ENCODE measurements at regions not wholly inside any gene's neighbourhood (a gene's known extent, or its start where the extent isn't known, plus 50 kb on each side); places are given as distances from the start of the nearest gene placed in this dataset.

DNA sequence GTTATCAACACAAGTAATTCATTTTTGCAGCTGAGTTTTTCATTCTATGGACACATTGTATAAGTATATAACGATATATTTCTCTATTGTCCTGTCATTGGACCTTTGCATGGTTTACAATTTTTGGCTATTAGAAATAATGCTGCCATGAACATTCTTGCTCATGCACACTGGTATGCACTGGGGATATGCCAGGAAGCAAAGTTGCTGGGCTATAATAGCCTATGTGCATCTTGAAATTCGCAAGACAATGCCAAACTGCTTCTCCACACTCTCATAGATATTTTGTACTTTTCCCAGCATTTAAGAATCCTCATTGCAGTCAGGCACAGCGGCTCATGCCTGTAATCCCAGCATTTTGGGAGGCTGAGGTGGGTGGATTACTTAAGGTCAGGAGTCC lies 852.6 kb upstream of the ID2 start:
- intact Hi-C loops (cut with micrococcal nuclease) = loop anchor here (5.0 kb wide), 1 partner anchor 103 kb away; no protein-coding TSS in a partner anchor
- H3K36me3 Mint-ChIP-seq (ENCODE audit: low read depth) = no peaks in the 10 kb centered on the region
- ChIA-PET POLR2A (no interaction called here), CTCF (no interaction called here)
- H3K27ac Mint-ChIP-seq = no peak overlapping the region
- TF ChIP-seq, protein P1, sequence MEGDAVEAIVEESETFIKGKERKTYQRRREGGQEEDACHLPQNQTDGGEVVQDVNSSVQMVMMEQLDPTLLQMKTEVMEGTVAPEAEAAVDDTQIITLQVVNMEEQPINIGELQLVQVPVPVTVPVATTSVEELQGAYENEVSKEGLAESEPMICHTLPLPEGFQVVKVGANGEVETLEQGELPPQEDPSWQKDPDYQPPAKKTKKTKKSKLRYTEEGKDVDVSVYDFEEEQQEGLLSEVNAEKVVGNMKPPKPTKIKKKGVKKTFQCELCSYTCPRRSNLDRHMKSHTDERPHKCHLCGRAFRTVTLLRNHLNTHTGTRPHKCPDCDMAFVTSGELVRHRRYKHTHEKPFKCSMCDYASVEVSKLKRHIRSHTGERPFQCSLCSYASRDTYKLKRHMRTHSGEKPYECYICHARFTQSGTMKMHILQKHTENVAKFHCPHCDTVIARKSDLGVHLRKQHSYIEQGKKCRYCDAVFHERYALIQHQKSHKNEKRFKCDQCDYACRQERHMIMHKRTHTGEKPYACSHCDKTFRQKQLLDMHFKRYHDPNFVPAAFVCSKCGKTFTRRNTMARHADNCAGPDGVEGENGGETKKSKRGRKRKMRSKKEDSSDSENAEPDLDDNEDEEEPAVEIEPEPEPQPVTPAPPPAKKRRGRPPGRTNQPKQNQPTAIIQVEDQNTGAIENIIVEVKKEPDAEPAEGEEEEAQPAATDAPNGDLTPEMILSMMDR (IDR thresholded peaks at IDR 0.05) = no peak
- H3K9me3 Mint-ChIP-seq = no peaks in the 10 kb centered on the region
- no peak for ATAC-seq
- peaks cover 24% of the 10 kb centered on the region for H3K4me1 Mint-ChIP-seq (ENCODE audit: low read depth)
- no peak for DNase-seq
- H3K27me3 Mint-ChIP-seq = peaks cover 1% of the 10 kb centered on the region
- H3K4me3 Mint-ChIP-seq = no peak overlapping the region

DNA sequence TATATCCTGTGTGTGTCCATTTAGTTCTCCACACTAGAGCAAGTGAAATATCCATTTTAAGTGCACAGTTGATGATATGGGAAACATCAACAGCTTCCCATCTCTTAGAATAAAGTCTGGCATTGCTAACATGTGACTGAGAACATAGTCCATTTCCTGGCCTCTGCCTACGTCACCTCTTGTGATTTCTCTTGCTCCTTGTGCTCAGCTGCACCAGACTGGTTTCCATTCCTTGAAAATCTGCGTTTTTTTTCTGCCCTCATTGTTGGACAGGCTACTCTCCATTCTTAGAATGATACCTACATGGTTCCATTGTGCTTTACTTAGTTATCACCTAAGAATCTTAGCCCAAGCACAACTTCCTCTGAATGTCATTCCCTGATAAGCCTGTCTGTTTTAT lies 851.2 kb upstream of the ID2 start:
- Mint-ChIP-seq H3K4me3 (no peak overlapping the region), H3K36me3 (ENCODE audit: low read depth) (no peaks in the 10 kb centered on the region), H3K4me1 (ENCODE audit: low read depth) (peaks cover 24% of the 10 kb centered on the region), H3K9me3 (no peaks in the 10 kb centered on the region), H3K27ac (no peak overlapping the region), H3K27me3 (peaks cover 1% of the 10 kb centered on the region)
- ChIA-PET CTCF (no interaction called here), POLR2A (interaction anchor here (0.7 kb wide), 1 partner anchor 17 kb away, joined by 3 read pairs; no protein-coding TSS in a partner anchor)
- TF ChIP-seq, protein P1 (IDR thresholded peaks at IDR 0.05) = no peak
- DNase-seq (no peak), ATAC-seq (no peak)
- intact Hi-C loops (cut with micrococcal nuclease) = no loop called here

GRCh38 chr2:7835151-7835550 lies 846.7 kb upstream of the ID2 start:
- H3K9me3 Mint-ChIP-seq = no peaks in the 10 kb centered on the region
- peaks cover 1% of the 10 kb centered on the region for H3K27me3 Mint-ChIP-seq
- no peak for DNase-seq
- POLR2A ChIA-PET = no interaction called here
- intact Hi-C loops (cut with micrococcal nuclease) = no loop called here
- TF ChIP-seq, protein P1 (IDR thresholded peaks at IDR 0.05) = no peak
- no peak overlapping the region for H3K27ac Mint-ChIP-seq
- no peaks in the 10 kb centered on the region for H3K36me3 Mint-ChIP-seq (ENCODE audit: low read depth)
- no peak for ATAC-seq
- H3K4me3 Mint-ChIP-seq = no peak overlapping the region
- CTCF ChIA-PET = no interaction called here
- H3K4me1 Mint-ChIP-seq (ENCODE audit: low read depth) = peaks cover 13% of the 10 kb centered on the region

DNA sequence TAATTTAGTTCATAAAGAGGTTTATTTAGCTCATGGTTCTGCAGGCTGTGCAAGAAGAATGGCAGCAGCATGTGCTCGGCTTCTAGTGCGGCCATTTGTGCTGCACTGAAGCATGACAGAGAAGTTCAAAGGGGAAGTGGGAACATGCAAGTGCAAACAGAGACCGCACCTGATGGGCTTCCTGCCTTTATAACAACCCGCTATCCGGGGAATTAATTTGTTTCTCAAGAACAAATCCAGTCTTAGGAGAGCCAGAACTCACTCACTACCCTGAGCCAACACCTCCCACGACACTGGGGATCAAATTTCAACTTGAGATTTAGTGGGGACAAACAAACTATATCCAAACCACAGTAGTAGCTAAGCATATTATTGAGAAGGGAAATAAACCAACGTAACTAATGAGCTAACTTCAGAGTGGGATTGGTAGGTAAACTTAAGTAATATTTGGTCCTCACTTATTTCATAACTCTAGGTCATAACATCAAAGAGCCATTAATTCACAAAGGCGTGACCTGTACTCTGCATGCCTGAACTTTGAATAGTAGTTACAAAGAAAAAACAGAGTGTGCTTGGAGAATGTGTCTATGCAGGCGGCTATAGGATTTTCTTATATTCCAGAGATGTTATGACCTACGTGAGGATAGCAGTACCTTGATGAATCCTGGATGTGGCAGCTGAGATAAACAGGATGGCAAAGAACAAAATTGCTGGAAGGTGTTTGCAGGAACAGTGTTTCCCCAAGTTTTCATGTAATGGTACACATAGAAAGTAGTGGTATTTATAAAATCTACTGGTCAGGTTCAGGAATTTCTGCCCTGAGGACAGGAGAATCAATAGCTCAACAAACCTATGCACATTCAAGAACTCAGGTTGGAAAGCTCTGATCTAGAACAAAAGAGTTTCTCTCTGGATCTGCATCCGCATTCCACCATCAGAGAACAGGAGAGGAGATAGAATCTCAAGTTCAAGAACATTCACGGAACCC lies 845.9 kb upstream of the ID2 start:
- intact Hi-C loops (cut with micrococcal nuclease) = no loop called here
- Mint-ChIP-seq H3K27ac (no peak overlapping the region), H3K27me3 (no peaks in the 10 kb centered on the region), H3K4me3 (no peak overlapping the region), H3K4me1 (ENCODE audit: low read depth) (peaks cover 8% of the 10 kb centered on the region), H3K36me3 (ENCODE audit: low read depth) (no peaks in the 10 kb centered on the region), H3K9me3 (peaks cover 2% of the 10 kb centered on the region)
- TF ChIP-seq, protein P1 (IDR thresholded peaks at IDR 0.05) = no peak
- POLR2A ChIA-PET = interaction anchor here (1.4 kb wide), 1 partner anchor 11 kb away, joined by 3 read pairs; no protein-coding TSS in a partner anchor
- ATAC-seq (no peak), DNase-seq (peak; percentile 10)
- CTCF ChIA-PET = interaction anchor here (1.0 to 2.0 kb wide), 2 partner anchors 10 to 17 kb away, joined by 3 to 5 read pairs; no protein-coding TSS in a partner anchor

- DNase-seq = no peak
- ATAC-seq = no peak
- H3K4me1 Mint-ChIP-seq (ENCODE audit: low read depth) = peaks cover 10% of the 10 kb centered on the region
- H3K27me3 Mint-ChIP-seq = no peaks in the 10 kb centered on the region
- H3K36me3 Mint-ChIP-seq (ENCODE audit: low read depth) = no peaks in the 10 kb centered on the region
- no peak overlapping the region for H3K4me3 Mint-ChIP-seq
- ChIA-PET CTCF (interaction anchor here (1.0 to 2.0 kb wide), 2 partner anchors 11 to 16 kb away, joined by 3 to 5 read pairs; no protein-coding TSS in a partner anchor), POLR2A (interaction anchor here (1.0 kb wide), 1 partner anchor 10 kb away, joined by 3 read pairs; no protein-coding TSS in a partner anchor)
- TF ChIP-seq, protein P1 (IDR thresholded peaks at IDR 0.05) = no peak
- H3K27ac Mint-ChIP-seq = no peak overlapping the region
- intact Hi-C loops (cut with micrococcal nuclease) = no loop called here
- H3K9me3 Mint-ChIP-seq = peaks cover 3% of the 10 kb centered on the region
These were observed 844.6 kb upstream of the ID2 start for GRCh38 chr2:7837237-7837760.
